ENCODE measurements at regions not wholly inside any gene's neighbourhood (a gene's known extent, or its start where the extent isn't known, plus 50 kb on each side); places are given as distances from the start of the nearest gene placed in this dataset.

GRCh38 chr4:4712800-4713528, 146.5 kb upstream of the MSX1 start:
- Histone ChIP-seq H3K4me3 (no peak overlapping the region), H3K9me3 (0 out of 2 replicates have a peak, but pooled peaks cover 5% of the 10 kb centered on the region)
- no peak for TF ChIP-seq Cebpa-rat (IDR thresholded peaks at IDR 0.05)

GRCh38 chr4:4711902-4712301, 147.6 kb upstream of the MSX1 start:
- Histone ChIP-seq H3K36me3 (no peaks in the 10 kb centered on the region; the same call in 1 of the 2 replicates), H3K27me3 (no peaks in the 10 kb centered on the region), H3K9me3 (0 out of 2 replicates have a peak, but pooled peaks cover 5% of the 10 kb centered on the region), H3K4me3 (no peak overlapping the region), H3K4me2 (no peak overlapping the region), H4K20me1 (no peaks in the 10 kb centered on the region), H3K9ac (no peak overlapping the region), H3K4me1 (no peaks in the 10 kb centered on the region), H3K27ac (no peak overlapping the region)
- TF ChIP-seq Cebpa-rat (IDR thresholded peaks at IDR 0.05): no peak

More at GRCh38 chr4:4712800-4713528, 146.5 kb upstream of the MSX1 start:
- Histone ChIP-seq H3K27me3 (no peaks in the 10 kb centered on the region), H3K4me2 (no peak overlapping the region), H4K20me1 (no peaks in the 10 kb centered on the region), H3K27ac (no peak overlapping the region), H3K4me1 (no peaks in the 10 kb centered on the region), H3K36me3 (no peaks in the 10 kb centered on the region; the same call in 1 of the 2 replicates), H3K9ac (no peak overlapping the region)

DNA sequence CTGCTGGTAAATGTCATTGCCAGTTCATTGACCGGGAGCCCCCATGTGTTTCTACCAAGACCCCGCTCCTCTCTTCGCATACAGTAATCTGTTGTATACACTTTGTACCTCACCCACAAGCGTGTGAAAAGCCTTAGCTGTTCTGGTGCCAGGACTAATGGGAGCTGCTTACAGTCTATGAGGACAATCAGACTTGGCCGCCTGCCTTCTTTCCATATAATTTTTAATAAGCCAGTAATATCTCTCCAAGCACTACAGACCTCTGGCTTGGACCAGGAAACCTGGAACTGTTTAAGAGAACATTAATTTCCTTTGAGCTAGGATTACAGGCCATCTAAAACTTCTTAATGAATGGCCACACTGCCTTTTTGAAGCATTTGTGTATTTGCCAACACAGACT, 149.7 kb upstream of the MSX1 start:
- no peaks in the 10 kb centered on the region; the same call in 1 of the 2 replicates for H3K36me3 ChIP-seq
- H3K4me1 ChIP-seq: no peaks in the 10 kb centered on the region
- no peak overlapping the region for H3K27ac ChIP-seq
- no peak overlapping the region for H3K9ac ChIP-seq
- H3K9me3 ChIP-seq: 0 out of 2 replicates have a peak, but pooled peaks cover 5% of the 10 kb centered on the region
- H4K20me1 ChIP-seq: no peaks in the 10 kb centered on the region
- H3K4me3 ChIP-seq: no peak overlapping the region
- TF ChIP-seq Cebpa-rat (IDR thresholded peaks at IDR 0.05): no peak
- H3K27me3 ChIP-seq: no peaks in the 10 kb centered on the region
- no peak overlapping the region for H3K4me2 ChIP-seq

DNA sequence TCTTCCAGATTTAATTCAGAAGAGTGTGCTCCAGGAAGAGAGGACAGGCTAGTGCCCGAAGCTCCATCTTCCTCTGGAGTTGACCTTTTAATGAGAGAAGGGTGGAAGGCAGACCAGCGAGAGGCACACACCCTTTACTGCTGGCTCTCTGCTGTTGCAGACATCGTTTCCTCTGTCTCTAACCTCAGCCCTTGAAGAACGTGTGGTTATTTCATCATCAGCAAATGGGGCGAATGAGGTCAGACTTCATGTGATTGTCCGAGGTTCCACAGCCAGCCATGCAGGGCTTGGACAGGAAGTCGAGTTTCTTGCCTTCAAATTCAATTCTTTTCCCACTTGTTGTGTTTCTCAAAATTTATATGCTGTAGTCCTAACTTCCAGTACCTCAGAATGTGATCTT, 155.2 kb upstream of the MSX1 start:
- Histone ChIP-seq H3K9me3 (peaks cover 8% of the 10 kb centered on the region; the same call in 1 of the 2 replicates), H4K20me1 (no peaks in the 10 kb centered on the region)

GRCh38 chr4:4697584-4697983, 155.7 kb upstream of the STX18 start:
- Histone ChIP-seq H4K20me1 (no peaks in the 10 kb centered on the region), H3K27ac (no peak overlapping the region), H3K4me3 (no peak overlapping the region), H3K4me2 (no peak overlapping the region), H3K9ac (no peak overlapping the region), H3K9me3 (no peaks in the 10 kb centered on the region; the same call in 1 of the 2 replicates), H3K27me3 (no peaks in the 10 kb centered on the region), H3K4me1 (no peaks in the 10 kb centered on the region), H3K36me3 (no peaks in the 10 kb centered on the region)
- no peak for TF ChIP-seq Cebpa-rat (IDR thresholded peaks at IDR 0.05)

More for the DNA sequence above, 155.2 kb upstream of the MSX1 start:
- no peaks in the 10 kb centered on the region for H3K27me3 ChIP-seq
- TF ChIP-seq Cebpa-rat (IDR thresholded peaks at IDR 0.05): no peak
- H3K36me3 ChIP-seq: no peaks in the 10 kb centered on the region
- no peaks in the 10 kb centered on the region for H3K4me1 ChIP-seq
- no peak overlapping the region for H3K27ac ChIP-seq
- no peak overlapping the region for H3K9ac ChIP-seq
- H3K4me3 ChIP-seq: no peak overlapping the region
- no peak overlapping the region for H3K4me2 ChIP-seq

DNA sequence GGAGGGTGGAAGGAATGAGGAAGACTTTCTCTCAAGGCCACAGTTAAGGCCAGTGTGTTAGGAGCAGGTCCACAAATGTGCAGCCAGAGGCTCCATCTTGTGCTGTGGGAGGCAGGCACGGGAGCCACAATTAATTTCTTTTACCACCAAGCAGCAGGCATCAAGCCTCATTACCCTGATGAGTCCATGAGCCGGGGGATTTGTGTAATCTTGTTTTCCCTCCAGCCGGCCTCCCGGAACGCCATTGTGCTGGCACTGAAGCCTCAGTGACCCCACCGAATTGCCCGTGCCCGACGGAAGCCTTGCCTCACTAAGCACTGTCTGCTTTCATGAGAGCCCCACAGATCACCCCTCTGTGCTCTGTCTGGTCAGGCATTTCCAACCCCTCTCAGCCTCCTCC, 154.7 kb upstream of the STX18 start:
- Histone ChIP-seq H3K36me3 (no peaks in the 10 kb centered on the region), H3K27me3 (no peaks in the 10 kb centered on the region), H3K9me3 (no peaks in the 10 kb centered on the region), H3K4me1 (no peaks in the 10 kb centered on the region), H3K9ac (no peak overlapping the region), H3K27ac (no peak overlapping the region), H4K20me1 (no peaks in the 10 kb centered on the region), H3K4me3 (no peak overlapping the region), H3K4me2 (no peak overlapping the region)
- no peak for TF ChIP-seq Cebpa-rat (IDR thresholded peaks at IDR 0.05)

- Histone ChIP-seq H3K36me3 (0 out of 2 replicates have a peak, but pooled peaks cover 6% of the 10 kb centered on the region), H3K9me3 (peaks cover 6% of the 10 kb centered on the region), H4K20me1 (no peaks in the 10 kb centered on the region), H3K4me2 (no peak overlapping the region), H3K9ac (no peak overlapping the region), H3K27ac (no peak overlapping the region), H3K4me3 (no peak overlapping the region), H3K27me3 (no peaks in the 10 kb centered on the region), H3K4me1 (no peaks in the 10 kb centered on the region)
- TF ChIP-seq Cebpa-rat (IDR thresholded peaks at IDR 0.05): no peak
Measured at GRCh38 chr4:4695497-4695896, 153.6 kb upstream of the STX18 start.

DNA sequence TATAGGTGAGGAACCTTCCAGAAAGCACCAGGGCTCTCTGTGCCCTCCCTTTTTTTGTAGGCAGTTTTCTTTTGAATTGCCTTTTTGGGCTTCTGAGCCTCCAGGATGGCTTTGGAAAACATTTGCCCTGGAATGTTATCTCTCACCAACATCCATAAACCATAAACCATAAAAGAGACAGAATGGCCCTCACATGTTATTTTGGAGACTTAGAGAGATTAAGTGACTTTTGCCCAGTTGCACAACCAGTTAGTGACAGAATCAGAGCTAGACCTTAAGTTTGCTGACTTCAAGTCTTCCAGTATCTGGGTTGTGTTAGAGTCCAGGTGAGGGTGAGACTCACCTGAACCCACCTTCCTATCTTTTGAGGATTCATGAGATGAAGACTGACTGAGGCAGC, 153.0 kb upstream of the STX18 start:
- TF ChIP-seq Cebpa-rat (IDR thresholded peaks at IDR 0.05): no peak
- Histone ChIP-seq H3K4me3 (no peak overlapping the region), H3K4me1 (no peaks in the 10 kb centered on the region), H4K20me1 (no peaks in the 10 kb centered on the region), H3K9ac (no peak overlapping the region), H3K27me3 (no peaks in the 10 kb centered on the region), H3K27ac (no peak overlapping the region), H3K36me3 (0 out of 2 replicates have a peak, but pooled peaks cover 12% of the 10 kb centered on the region), H3K4me2 (no peak overlapping the region), H3K9me3 (peaks cover 7% of the 10 kb centered on the region)

GRCh38 chr4:4694296-4694772, 152.5 kb upstream of the STX18 start:
- no peak overlapping the region for H3K4me2 ChIP-seq
- H3K9ac ChIP-seq: no peak overlapping the region
- H3K36me3 ChIP-seq: 0 out of 2 replicates have a peak, but pooled peaks cover 13% of the 10 kb centered on the region
- TF ChIP-seq Cebpa-rat (IDR thresholded peaks at IDR 0.05): no peak
- no peak overlapping the region for H3K27ac ChIP-seq
- H3K27me3 ChIP-seq: no peaks in the 10 kb centered on the region
- no peak overlapping the region for H3K4me3 ChIP-seq
- peaks cover 7% of the 10 kb centered on the region for H3K9me3 ChIP-seq
- H4K20me1 ChIP-seq: no peaks in the 10 kb centered on the region
- no peaks in the 10 kb centered on the region for H3K4me1 ChIP-seq

DNA sequence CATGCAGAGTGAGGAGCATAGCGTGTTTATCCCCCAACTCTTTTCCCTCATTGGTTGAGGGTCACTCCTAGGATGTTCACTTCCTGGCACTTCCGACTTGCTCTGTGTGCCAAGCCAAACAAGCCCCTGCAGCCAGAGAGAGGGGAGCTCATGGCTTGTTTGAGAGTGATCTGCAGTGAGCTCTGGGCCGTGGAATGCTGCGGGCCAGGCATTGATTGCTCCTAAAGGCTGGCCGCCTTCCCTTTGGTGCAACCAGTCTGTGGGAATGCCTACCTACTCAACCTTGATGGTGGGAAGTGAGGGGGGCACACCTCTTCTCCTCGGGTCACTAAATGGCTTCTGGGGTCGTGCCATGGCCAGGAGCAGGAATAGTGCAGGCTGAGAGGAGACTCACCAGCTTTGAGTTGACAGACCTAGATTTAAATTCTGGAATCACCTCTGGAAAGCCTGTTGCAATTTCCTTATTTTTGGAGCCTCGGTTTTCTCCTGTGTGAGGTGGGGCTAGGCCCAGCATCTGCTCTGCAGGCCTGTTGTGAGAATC, 152.0 kb upstream of the STX18 start:
- H3K27ac ChIP-seq: no peak overlapping the region
- H3K4me3 ChIP-seq: no peak overlapping the region
- H4K20me1 ChIP-seq: no peaks in the 10 kb centered on the region
- no peaks in the 10 kb centered on the region for H3K27me3 ChIP-seq
- no peak for TF ChIP-seq Cebpa-rat (IDR thresholded peaks at IDR 0.05)
- H3K36me3 ChIP-seq: 0 out of 2 replicates have a peak, but pooled peaks cover 13% of the 10 kb centered on the region
- H3K9me3 ChIP-seq: peaks cover 7% of the 10 kb centered on the region
- H3K4me1 ChIP-seq: no peaks in the 10 kb centered on the region
- no peak overlapping the region for H3K4me2 ChIP-seq
- H3K9ac ChIP-seq: no peak overlapping the region

Measured in BLaER1 (cell line).